DMS153 (cell line): ENCODE measurements at regions not wholly inside any gene's neighbourhood (a gene's known extent, or its start where the extent isn't known, plus 50 kb on each side); places are given as distances from the start of the nearest gene placed in this dataset.

ENCODE experiments used
- DNase-seq: peaks from one replicate; lab custom pipeline; 2025; lab: John Stamatoyannopoulos, UW

DNA sequence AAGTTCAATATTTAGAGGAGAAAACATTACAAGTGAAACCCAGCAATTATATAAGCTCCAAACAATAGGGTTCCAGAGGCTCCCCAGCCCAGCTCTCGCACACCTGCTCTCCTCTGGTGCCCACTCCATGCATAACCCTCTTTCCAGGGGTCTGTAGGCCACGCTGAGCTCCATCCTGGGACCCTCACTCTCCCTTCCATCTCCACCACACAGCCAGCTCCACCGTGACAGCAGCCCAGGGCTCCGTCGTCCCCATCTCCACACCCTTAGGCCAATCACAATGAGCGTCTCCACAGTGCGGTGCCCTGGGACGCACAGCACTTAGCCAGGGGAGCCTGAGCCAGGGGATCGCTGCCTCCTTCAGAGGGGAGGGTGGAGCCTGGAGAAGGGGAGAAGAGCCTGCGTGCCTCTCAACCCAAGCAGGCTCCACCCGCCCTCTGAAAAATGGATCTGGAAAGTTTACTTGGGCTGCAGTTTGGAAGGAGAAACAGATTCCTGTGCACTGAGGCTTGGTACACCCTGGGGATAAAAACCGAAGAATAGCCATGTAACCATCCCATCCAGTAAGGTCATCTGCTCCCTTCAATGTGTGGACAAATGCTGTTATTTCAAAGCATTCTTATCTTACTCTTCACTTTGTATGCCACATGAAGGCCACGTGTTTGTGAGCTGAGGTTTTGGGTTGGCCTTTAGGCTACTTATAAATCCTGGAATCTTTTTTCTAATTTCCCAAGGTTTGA lies 72.4 kb upstream of the GGTLC1 start:
- no peak for DNase-seq

DNA sequence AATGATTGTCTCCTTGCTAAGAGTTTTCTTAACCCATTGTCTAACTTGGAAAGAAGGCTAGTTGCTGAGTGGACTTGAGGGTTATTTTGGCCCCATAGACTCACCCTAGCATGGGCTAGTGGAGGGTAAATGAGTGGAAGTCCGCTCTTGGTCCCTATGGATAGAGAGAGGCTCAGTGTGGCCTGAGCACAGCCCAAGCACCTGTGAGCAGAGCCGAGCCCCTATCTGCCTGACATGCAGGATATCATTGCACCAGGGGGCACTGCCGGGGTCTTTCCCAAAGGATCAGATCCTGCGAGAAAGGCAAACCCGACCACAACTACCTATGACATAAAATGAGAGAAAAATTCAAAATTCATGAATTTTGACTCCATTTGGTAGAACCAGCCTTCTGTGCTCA lies 70.6 kb upstream of the GGTLC1 start:
- DNase-seq = no peak

DNA sequence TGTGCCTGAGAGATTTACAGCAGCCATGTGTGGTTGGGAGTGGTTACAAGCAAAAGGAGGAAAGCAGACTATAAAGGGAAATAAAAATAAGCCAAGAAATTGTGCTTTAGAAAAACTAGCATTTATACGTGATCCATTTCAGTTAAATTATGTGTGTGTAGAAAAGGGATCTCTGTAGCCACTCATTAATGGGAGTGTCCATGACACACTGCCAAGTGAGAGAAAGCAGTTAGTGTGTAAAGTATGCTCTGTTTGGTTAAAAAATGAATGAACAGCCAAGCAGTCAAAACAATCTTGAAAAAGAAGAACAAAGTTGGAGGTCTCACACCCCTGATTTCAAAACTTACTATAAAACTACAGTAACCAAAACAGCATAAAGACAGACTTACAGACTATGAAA lies 67.9 kb upstream of the GGTLC1 start:
- DNase-seq = no peak

DNA sequence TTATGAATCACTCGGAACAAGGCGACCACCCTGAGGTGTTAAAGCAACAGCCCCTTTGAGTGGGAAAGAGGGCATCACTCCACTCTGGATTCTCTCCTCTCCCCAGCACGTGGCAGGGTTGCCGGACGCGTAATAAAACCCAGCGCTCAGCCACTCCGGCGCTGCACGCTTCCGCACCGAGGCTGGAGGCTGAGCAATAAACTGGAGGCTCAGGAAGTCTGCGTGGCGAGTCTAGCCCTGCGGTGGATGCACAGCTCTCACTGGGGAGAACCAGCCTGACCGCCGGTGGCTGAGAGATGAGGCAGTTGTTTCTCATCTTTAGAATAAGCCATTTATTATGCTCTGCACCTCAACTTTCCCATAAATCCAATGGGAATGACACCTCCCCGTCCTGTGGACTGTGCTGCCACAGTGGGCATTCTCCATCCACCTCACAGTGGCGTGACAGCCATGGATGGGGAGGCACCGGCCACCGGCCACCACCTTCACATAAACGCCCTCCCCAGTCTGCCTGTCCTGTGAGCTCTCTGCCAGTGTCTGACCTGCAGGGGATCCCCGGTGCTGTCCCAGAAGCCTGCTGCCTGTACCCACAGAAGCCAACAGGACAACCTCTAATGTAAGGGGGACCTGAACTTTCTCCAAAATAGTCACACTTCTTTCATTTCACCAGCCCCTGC lies 64.2 kb upstream of the GGTLC1 start:
- no peak for DNase-seq

DNA sequence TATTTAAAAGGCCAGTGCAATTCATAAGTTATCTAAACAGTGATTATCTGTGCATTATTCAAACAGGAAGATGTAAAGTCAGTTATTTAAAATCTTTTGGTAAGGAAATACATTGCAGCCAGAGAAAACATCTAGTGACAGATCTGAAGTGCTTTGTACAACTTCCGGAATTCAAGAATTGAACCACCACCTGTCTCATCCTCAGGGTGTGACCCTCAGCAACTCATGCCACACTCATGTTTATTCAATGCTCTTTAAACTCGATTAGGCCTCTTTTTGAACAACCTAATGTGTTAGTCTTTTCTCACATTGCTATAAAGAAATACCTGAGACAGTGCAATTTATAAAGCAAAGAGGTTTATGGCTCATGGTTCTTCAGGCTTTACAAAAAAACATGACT lies 62.6 kb upstream of the GGTLC1 start:
- DNase-seq = no peak

DNA sequence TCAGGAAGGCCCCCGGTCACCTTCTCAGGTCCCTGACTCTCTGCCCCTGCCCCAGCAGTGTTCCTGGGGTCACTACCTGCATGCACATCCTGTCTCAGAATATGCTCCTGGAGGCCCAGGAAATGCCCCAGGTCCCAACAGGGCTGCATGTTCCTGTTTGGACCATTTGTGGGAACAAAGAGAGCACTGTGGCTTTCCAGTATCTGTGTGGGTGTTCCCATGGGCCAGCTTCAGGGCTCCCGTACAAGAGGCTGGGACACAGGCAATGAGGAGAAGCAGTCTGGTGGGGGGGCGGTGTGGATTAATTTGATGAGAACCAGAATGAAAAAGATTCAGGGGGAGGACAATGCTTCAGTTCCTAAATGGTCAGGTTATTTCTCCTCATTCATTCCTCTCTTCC lies 61.5 kb upstream of the GGTLC1 start:
- DNase-seq = no peak

DNA sequence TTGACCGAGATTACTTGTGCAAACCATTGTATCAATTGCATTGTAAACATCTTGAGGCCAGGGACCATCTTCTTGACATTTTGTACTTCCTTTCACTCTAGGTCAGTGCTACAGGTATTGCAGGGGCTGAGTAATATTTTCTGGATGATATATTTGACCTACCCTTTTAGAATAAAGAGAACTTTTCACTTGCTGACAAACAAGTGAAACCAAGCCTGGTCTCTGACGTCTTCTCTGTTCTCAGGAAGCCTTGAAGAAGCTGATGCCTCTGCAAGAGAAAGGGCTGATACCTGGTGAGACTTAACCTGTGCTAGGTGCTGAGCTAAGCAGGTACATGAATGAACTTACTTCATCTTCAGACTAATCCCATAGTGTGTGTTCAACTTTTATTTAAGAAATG lies 60.5 kb upstream of the GGTLC1 start:
- no peak for DNase-seq

DNA sequence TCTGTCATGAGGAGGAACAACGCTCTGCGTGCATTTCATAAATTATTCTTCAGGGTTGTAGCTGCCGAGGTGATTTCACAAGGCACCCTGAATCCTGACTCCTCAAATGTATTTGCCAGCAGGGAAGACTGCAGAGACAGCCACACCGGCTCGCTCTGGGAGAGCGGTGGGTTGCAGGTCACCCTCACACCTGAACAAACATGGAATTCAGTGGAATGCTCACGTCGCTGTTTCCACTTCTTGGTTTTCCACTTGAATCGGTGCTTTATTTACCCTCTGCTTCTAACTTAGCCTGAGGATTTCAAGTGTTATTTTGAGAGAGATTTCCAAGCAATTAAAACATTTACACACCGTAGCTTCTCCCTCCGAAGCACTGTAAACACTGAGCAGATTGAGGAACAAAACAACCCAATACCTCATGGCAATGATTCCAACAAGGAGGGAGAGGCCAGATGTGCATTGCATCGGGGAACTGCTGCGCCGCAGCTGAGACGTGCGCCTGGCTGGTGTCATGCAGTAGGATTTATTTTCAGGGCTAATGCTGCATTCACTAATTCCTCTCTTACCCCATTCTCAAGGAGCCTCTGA lies 59.5 kb upstream of the GGTLC1 start:
- no peak for DNase-seq

DNA sequence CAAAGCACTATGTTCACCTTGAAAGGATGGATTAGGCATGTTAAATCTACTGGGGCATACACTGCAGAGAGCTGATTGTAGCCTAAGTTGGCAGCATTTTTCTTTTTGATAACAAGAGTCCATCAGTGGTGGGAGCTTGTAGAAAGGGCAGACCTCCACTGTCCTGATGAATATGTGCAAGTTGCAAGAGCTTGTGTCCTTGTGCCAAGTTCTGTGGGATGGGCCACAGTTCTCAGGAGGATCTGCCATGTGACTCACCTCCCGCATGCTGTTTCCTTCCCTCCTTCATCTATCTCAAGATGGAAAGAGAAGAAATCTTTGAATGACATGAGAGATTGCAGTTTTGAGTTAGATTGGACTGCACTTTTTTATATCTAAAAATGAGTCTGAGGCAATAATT lies 58.3 kb upstream of the GGTLC1 start:
- DNase-seq = no peak

DNA sequence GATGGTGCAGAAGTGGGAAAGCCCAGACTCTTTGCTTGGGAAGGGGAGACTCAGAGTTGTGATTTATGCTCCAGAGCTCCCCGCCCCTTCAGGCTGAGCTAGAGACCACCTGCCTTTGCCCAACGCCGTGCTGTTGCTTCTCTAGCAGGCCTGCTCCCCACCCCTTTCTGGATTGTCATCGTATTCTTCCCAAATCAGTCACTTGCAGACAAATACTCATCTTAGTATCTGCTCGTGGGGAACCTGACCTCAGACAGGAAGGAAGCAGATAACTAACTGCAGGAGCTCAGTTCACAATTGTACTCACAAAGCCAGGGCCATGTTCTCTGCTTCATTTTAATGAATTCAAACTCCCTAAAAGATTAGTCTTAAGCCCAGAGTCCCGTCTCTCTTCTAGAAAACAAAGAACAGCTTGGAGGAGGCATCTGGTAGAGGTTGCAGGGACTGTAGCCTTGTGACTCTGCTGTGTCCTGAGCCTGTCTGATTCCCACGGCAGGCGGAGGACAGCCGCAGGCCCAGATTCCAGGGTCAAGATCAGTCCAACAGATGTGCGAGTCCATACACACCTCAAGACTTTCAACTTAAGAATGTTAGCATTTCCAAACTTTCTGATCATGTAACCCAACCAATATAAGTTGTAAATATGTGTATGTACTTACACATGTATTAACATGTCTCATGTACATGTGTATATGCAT lies 57.2 kb upstream of the GGTLC1 start:
- DNase-seq = no peak

DNA sequence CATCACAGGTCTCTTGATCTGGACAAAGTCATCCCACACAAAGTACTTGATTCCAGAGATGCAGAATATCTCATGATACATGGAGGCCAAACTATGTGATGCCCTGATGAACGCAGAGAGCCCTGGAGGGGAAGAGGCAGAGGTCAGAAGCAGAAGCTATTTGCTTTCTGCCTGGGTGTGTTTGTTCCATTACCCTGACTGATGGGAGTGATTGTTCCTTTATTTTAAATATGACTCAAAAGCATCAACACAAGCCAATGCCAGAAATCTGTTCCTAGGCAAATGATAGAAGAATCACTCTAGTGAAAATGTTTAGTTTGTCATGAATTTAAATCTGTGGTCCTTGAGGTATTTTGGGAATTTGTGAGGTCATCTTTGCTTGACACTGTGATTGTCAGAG lies 54.7 kb upstream of the GGTLC1 start:
- no peak for DNase-seq

DNA sequence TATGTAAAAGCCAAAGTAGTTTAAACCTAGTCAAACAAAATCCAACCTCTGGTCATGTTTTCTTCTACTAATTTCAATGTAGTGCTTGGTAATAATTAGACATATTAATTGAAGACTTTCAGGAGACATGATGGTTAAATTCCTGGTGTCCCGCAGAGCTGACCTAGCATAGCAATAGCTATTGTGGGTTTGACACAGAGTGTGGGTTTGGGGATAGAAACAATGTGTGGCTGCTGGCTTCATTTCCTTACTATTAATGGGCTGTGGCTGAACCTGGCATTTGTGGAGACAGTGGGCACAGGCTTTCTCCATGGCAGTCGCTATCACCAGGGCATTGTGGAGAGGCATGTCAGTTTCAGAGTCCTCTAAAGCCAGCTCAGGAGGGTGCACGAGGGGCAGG lies 54.1 kb upstream of the GGTLC1 start:
- DNase-seq = no peak

DNA sequence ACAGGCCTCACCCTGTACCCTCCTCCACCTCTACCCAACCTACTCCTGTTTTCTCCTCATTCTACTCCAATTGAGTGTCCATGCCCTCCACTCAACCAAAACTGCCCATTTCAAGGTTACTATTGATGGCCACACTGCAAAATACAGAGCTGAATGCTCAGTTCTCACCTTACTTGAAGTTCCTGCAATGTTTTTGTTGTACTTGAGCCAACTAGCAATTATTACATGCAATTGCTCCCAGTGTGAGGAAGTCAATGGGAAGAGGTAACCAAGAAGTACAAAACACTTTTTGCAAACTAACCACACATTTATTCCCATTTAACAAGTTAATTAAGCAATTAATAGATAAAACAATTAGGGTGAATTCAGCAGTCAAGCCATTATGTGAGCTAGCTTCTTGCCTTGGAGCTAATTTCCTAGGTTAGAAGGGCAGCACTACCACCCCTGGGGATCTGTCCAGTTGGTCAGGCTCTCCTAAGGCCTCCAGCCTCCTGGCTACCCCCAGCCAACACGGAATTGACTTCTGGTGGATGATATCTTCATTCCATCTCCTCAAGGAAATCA lies 52.4 kb upstream of the GGTLC1 start:
- no peak for DNase-seq

DNA sequence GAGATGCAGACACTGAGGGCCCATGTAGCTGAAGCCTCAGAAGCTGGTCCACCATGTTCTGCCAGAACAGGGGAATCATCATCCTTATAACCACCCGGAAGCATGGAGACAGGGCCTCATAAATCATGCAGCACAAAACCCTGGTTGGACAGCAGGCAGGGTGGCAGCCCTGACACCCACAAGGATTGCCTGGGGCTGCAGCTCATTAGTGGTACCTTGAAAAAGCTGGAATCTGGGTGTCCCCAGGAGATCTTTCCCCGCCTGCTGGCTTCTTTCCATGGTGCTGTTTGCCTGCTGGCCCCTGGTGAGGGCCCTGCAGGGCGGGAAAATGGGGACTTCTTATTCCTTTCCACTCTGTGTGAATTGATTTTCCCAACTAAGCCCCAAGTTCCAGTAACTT lies 50.6 kb upstream of the GGTLC1 start:
- DNase-seq = no peak
